ENCODE measurements at regions not wholly inside any gene's neighbourhood (a gene's known extent, or its start where the extent isn't known, plus 50 kb on each side); places are given as distances from the start of the nearest gene placed in this dataset.

DNA sequence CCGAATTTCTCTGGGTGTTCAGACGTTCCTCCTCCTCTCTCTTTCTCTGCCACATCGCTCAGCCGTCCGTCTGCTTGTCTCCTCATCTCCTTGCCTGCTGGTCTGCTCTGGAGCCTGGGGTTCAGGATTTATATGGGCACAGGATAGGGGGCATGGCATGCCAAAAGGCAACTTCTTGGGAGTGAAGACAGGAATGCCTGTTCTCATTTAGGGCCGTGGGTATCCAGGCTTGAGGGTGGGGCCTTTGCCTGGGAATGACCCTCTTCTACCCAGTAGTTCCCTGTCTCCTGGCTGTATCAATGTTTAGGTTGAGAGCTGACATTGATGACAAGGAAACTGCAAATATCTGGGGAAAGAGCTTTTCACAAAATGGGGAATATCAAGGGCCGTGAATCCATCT, 98.0 kb downstream of the HRH4 start:
- CTCF ChIA-PET = interaction anchor here (1.0 kb wide), 2 partner anchors 20 to 168 kb away, joined by 3 to 4 read pairs; no protein-coding TSS in a partner anchor
- TF ChIP-seq ZNF423 (CRISPR knock-in tag; IDR thresholded peaks at IDR 0.05) = no peak
- TF ChIP-seq, protein P1, sequence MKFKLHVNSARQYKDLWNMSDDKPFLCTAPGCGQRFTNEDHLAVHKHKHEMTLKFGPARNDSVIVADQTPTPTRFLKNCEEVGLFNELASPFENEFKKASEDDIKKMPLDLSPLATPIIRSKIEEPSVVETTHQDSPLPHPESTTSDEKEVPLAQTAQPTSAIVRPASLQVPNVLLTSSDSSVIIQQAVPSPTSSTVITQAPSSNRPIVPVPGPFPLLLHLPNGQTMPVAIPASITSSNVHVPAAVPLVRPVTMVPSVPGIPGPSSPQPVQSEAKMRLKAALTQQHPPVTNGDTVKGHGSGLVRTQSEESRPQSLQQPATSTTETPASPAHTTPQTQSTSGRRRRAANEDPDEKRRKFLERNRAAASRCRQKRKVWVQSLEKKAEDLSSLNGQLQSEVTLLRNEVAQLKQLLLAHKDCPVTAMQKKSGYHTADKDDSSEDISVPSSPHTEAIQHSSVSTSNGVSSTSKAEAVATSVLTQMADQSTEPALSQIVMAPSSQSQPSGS (CRISPR knock-in tag; IDR thresholded peaks at IDR 0.05; ENCODE audit: borderline replicate concordance, low read depth) = no peak
- TF ChIP-seq, protein P2, sequence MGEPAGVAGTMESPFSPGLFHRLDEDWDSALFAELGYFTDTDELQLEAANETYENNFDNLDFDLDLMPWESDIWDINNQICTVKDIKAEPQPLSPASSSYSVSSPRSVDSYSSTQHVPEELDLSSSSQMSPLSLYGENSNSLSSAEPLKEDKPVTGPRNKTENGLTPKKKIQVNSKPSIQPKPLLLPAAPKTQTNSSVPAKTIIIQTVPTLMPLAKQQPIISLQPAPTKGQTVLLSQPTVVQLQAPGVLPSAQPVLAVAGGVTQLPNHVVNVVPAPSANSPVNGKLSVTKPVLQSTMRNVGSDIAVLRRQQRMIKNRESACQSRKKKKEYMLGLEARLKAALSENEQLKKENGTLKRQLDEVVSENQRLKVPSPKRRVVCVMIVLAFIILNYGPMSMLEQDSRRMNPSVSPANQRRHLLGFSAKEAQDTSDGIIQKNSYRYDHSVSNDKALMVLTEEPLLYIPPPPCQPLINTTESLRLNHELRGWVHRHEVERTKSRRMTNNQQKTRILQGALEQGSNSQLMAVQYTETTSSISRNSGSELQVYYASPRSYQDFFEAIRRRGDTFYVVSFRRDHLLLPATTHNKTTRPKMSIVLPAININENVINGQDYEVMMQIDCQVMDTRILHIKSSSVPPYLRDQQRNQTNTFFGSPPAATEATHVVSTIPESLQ (CRISPR knock-in tag; IDR thresholded peaks at IDR 0.05) = no peak
- TF ChIP-seq, protein P3, sequence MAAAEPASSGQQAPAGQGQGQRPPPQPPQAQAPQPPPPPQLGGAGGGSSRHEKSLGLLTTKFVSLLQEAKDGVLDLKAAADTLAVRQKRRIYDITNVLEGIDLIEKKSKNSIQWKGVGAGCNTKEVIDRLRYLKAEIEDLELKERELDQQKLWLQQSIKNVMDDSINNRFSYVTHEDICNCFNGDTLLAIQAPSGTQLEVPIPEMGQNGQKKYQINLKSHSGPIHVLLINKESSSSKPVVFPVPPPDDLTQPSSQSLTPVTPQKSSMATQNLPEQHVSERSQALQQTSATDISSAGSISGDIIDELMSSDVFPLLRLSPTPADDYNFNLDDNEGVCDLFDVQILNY (CRISPR knock-in tag; IDR thresholded peaks at IDR 0.05) = no peak
- TF ChIP-seq ZNF219 (CRISPR knock-in tag; IDR thresholded peaks at IDR 0.05; ENCODE audit: borderline replicate concordance) = no peak
- TF ChIP-seq, protein P4, sequence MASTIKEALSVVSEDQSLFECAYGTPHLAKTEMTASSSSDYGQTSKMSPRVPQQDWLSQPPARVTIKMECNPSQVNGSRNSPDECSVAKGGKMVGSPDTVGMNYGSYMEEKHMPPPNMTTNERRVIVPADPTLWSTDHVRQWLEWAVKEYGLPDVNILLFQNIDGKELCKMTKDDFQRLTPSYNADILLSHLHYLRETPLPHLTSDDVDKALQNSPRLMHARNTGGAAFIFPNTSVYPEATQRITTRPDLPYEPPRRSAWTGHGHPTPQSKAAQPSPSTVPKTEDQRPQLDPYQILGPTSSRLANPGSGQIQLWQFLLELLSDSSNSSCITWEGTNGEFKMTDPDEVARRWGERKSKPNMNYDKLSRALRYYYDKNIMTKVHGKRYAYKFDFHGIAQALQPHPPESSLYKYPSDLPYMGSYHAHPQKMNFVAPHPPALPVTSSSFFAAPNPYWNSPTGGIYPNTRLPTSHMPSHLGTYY (CRISPR knock-in tag; IDR thresholded peaks at IDR 0.05) = no peak
- TF ChIP-seq SMAD3 (CRISPR knock-in tag; IDR thresholded peaks at IDR 0.05; ENCODE audit: borderline replicate concordance) = no peak
- H3K27ac Mint-ChIP-seq = no peak overlapping the region
- no peaks in the 10 kb centered on the region for H3K36me3 Mint-ChIP-seq
- DNase-seq (ENCODE audit: low spot score) (no peak), ATAC-seq (no peak)
- H3K9me3 Mint-ChIP-seq = no peaks in the 10 kb centered on the region
- H3K4me1 Mint-ChIP-seq = peaks cover 19% of the 10 kb centered on the region
- POLR2A ChIA-PET = no interaction called here
- no peaks in the 10 kb centered on the region for H3K27me3 Mint-ChIP-seq (ENCODE audit: low read depth)
- H3K4me3 Mint-ChIP-seq = no peak overlapping the region

DNA sequence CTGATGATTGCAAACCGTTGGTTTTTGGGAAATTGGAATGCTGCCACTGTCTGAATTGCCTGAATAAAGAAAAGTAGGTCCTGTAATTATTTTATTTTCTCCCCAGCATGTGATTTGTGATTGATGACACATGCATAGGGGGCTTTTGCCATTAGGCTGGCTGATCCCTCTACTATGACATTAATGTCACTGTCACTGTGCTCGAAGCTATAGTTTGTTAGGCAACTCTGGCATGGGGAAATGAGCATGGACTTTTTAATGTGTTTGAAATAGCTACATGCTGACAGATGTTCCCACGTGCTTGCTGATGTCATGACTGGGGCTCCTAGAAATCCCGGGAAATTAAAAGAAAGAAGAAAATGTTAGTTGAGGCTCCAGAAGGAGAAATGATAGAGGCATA, 99.1 kb downstream of the HRH4 start:
- Mint-ChIP-seq H3K36me3 (no peaks in the 10 kb centered on the region), H3K27ac (no peak overlapping the region), H3K9me3 (no peaks in the 10 kb centered on the region), H3K4me1 (peaks cover 15% of the 10 kb centered on the region), H3K27me3 (ENCODE audit: low read depth) (no peaks in the 10 kb centered on the region), H3K4me3 (no peak overlapping the region)
- POLR2A ChIA-PET = no interaction called here
- CTCF ChIA-PET = interaction anchor here (1.0 kb wide), 1 partner anchor 19 kb away, joined by 3 read pairs; no protein-coding TSS in a partner anchor
- ATAC-seq (no peak), DNase-seq (ENCODE audit: low spot score) (no peak)
- TF ChIP-seq ZNF317 (CRISPR knock-in tag; IDR thresholded peaks at IDR 0.05; ENCODE audit: borderline replicate concordance, low read depth) (no peak), ATF1 (CRISPR knock-in tag; IDR thresholded peaks at IDR 0.05) (no peak), ZBTB21 (CRISPR knock-in tag; IDR thresholded peaks at IDR 0.05; ENCODE audit: borderline replicate concordance) (no peak), ZNF232 (CRISPR knock-in tag; IDR thresholded peaks at IDR 0.05) (no peak), MYBL2 (CRISPR knock-in tag; IDR thresholded peaks at IDR 0.05) (no peak)
- TF ChIP-seq, protein P5, sequence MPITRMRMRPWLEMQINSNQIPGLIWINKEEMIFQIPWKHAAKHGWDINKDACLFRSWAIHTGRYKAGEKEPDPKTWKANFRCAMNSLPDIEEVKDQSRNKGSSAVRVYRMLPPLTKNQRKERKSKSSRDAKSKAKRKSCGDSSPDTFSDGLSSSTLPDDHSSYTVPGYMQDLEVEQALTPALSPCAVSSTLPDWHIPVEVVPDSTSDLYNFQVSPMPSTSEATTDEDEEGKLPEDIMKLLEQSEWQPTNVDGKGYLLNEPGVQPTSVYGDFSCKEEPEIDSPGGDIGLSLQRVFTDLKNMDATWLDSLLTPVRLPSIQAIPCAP (CRISPR knock-in tag; IDR thresholded peaks at IDR 0.05) = no peak
- TF ChIP-seq, protein P6, sequence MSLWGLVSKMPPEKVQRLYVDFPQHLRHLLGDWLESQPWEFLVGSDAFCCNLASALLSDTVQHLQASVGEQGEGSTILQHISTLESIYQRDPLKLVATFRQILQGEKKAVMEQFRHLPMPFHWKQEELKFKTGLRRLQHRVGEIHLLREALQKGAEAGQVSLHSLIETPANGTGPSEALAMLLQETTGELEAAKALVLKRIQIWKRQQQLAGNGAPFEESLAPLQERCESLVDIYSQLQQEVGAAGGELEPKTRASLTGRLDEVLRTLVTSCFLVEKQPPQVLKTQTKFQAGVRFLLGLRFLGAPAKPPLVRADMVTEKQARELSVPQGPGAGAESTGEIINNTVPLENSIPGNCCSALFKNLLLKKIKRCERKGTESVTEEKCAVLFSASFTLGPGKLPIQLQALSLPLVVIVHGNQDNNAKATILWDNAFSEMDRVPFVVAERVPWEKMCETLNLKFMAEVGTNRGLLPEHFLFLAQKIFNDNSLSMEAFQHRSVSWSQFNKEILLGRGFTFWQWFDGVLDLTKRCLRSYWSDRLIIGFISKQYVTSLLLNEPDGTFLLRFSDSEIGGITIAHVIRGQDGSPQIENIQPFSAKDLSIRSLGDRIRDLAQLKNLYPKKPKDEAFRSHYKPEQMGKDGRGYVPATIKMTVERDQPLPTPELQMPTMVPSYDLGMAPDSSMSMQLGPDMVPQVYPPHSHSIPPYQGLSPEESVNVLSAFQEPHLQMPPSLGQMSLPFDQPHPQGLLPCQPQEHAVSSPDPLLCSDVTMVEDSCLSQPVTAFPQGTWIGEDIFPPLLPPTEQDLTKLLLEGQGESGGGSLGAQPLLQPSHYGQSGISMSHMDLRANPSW (CRISPR knock-in tag; conservative IDR thresholded peaks at IDR 0.05; ENCODE audit: low read depth) = no peak
- TF ChIP-seq, protein P7, sequence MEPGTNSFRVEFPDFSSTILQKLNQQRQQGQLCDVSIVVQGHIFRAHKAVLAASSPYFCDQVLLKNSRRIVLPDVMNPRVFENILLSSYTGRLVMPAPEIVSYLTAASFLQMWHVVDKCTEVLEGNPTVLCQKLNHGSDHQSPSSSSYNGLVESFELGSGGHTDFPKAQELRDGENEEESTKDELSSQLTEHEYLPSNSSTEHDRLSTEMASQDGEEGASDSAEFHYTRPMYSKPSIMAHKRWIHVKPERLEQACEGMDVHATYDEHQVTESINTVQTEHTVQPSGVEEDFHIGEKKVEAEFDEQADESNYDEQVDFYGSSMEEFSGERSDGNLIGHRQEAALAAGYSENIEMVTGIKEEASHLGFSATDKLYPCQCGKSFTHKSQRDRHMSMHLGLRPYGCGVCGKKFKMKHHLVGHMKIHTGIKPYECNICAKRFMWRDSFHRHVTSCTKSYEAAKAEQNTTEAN (CRISPR knock-in tag; IDR thresholded peaks at IDR 0.05) = no peak

Measured in WTC11 (cell line).